ENCODE measurements at regions not wholly inside any gene's neighbourhood (a gene's known extent, or its start where the extent isn't known, plus 50 kb on each side); places are given as distances from the start of the nearest gene placed in this dataset.

DNA sequence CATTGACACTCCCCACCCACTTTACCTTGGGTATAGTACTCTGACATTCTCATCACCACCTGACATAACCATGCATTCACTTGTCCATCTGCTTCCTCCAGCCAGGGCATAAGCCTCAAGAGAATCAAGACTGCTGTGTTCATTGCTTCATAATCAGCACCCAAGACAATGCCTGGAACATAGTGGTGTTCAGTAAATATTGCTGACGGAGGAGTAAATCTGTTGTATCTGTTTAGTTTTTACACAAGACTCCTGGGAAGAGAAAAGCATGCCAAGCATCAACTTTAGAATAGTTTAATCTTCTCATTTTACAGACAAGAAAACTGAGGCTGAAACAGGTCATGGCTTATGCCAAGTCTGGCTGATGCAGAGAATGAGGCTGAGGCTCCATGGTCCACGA is 173.9 kb upstream of the DUSP10 start:
- H3K9me3 ChIP-seq (ENCODE audit: control insufficient read depth, low read depth, low read length): no peaks in the 10 kb centered on the region
- H3K14ac ChIP-seq (ENCODE audit: insufficient read depth, low read length): no peak overlapping the region
- H3K23ac ChIP-seq (ENCODE audit: insufficient read length, low read depth, low read length): no peak overlapping the region
- DNase-seq: no peak
- H2BK120ac ChIP-seq (ENCODE audit: low read depth, low read length, poor library complexity, severe bottlenecking): no peak overlapping the region
- H4K5ac ChIP-seq (ENCODE audit: insufficient read length, low read depth, low read length): no peak overlapping the region
- no peaks in the 10 kb centered on the region for H4K20me1 ChIP-seq (ENCODE audit: control insufficient read depth, insufficient read depth, insufficient read length)
- H4K8ac ChIP-seq (replicated peaks; ENCODE audit: insufficient read length, low read depth, low read length): no peak overlapping the region
- H3K4me2 ChIP-seq (ENCODE audit: insufficient read depth, insufficient read length, low read length): no peak overlapping the region
- H3K79me1 ChIP-seq (ENCODE audit: insufficient read depth, low read depth, low read length, poor library complexity, severe bottlenecking): no peaks in the 10 kb centered on the region
- Mint-ChIP-seq H3K9me3 (no peaks in the 10 kb centered on the region), H3K36me3 (ENCODE audit: insufficient read depth in 1 of 3, low read depth in 3 of 3) (no peaks in the 10 kb centered on the region), H3K27ac (no peak overlapping the region; a peak in 1 of 7 replicates), H3K4me1 (no peaks in the 10 kb centered on the region), H3K27me3 (ENCODE audit: low read depth) (no peaks in the 10 kb centered on the region), H3K4me3 (no peak overlapping the region)
- no peak overlapping the region for H4K91ac ChIP-seq (ENCODE audit: insufficient read length, low read depth, low read length)
- H2AK5ac ChIP-seq (ENCODE audit: insufficient read length, low read length): no peak overlapping the region
- no peak overlapping the region for H3K4ac ChIP-seq (ENCODE audit: low read depth, low read length)
- no peak overlapping the region for H3K27ac ChIP-seq (ENCODE audit: insufficient read length, low read depth, low read length)
- H3K27me3 ChIP-seq (ENCODE audit: insufficient read depth, low read length): no peaks in the 10 kb centered on the region
- TF ChIP-seq, protein P1, sequence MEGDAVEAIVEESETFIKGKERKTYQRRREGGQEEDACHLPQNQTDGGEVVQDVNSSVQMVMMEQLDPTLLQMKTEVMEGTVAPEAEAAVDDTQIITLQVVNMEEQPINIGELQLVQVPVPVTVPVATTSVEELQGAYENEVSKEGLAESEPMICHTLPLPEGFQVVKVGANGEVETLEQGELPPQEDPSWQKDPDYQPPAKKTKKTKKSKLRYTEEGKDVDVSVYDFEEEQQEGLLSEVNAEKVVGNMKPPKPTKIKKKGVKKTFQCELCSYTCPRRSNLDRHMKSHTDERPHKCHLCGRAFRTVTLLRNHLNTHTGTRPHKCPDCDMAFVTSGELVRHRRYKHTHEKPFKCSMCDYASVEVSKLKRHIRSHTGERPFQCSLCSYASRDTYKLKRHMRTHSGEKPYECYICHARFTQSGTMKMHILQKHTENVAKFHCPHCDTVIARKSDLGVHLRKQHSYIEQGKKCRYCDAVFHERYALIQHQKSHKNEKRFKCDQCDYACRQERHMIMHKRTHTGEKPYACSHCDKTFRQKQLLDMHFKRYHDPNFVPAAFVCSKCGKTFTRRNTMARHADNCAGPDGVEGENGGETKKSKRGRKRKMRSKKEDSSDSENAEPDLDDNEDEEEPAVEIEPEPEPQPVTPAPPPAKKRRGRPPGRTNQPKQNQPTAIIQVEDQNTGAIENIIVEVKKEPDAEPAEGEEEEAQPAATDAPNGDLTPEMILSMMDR (conservative IDR thresholded peaks at IDR 0.05): no peak
- H2BK20ac ChIP-seq (ENCODE audit: low read depth, low read length, poor library complexity, severe bottlenecking): no peak overlapping the region
- H3K23me2 ChIP-seq (ENCODE audit: insufficient read length, low read depth, low read length, poor library complexity, severe bottlenecking): no peaks in the 10 kb centered on the region
- no peak overlapping the region for H2BK5ac ChIP-seq (ENCODE audit: insufficient read length, low read length)
- no peak overlapping the region for H2BK12ac ChIP-seq (ENCODE audit: insufficient read length, low read depth, low read length)
- H3K18ac ChIP-seq (ENCODE audit: insufficient read length, low read depth, low read length): no peak overlapping the region
- H3K56ac ChIP-seq (ENCODE audit: insufficient read length, low read depth, low read length): no peak overlapping the region
- H3T11ph ChIP-seq (ENCODE audit: low read length): no peak overlapping the region
- no peaks in the 10 kb centered on the region for H3K79me2 ChIP-seq (ENCODE audit: insufficient read depth, low read length)
- WGBS (ENCODE audit: extremely low coverage, insufficient read length, low lambda C conversion rate): no CpG with 5 or more reads among the region's 2 CpGs
- no peaks in the 10 kb centered on the region for H3K4me1 ChIP-seq (ENCODE audit: insufficient read depth, low read length)
- no peak overlapping the region for H2BK15ac ChIP-seq (ENCODE audit: low read depth, low read length)
- no peak overlapping the region for H2AFZ ChIP-seq (ENCODE audit: low read length)
- no peak overlapping the region for H3K9ac ChIP-seq (ENCODE audit: extremely low read depth, insufficient read length, low read length)
